HCT116 (cell line): ENCODE measurements at regions not wholly inside any gene's neighbourhood (a gene's known extent, or its start where the extent isn't known, plus 50 kb on each side); places are given as distances from the start of the nearest gene placed in this dataset.

Experiments used
- ATAC-seq: fragments of 200-7000 bp; cut with Tn5 transposase; 2 replicates; pipeline ENCODE4 v1.9.1; 2020; ENCODE audit warnings: mild to moderate bottlenecking, moderate library complexity
- BruUV-seq: library from RNA; stranded (reverse); fragments of 400-500 nt; replicated peaks from 2 replicates; lab custom pipeline; 2021; lab: Mats Ljungman, UMichigan
- CTCF ChIA-PET: fragments of 300-600 bp; sonication (Branson Sonifier 250); formaldehyde crosslinking; loops from one replicate; lab custom pipeline; 2021; ENCODE audit warnings: antibody characterized with exemption; lab: Charles Lee
- POLR2A ChIA-PET: fragments of 300-600, 350-600 bp; sonication (Branson Sonifier 250); formaldehyde crosslinking; loops from one replicate; lab custom pipeline; 2021; ENCODE audit warnings: antibody characterized with exemption; lab: Charles Lee
- RAD21 ChIA-PET, 2 experiments: fragments of 300-600 bp; sonication (Branson Sonifier 250); formaldehyde crosslinking; loops; one replicate each; lab custom pipeline; 2023; ENCODE audit warnings: low total read pairs in 2 of 2; ENCODE audit not compliant: uncharacterized antibody in 2 of 2, unreplicated experiment in 2 of 2, low non-redundant PET in 1 of 2; lab: Charles Lee
- DNase-seq: peaks from one replicate; pipeline ENCODE4 v3.0.0-alpha.2; 2010; ENCODE audit warnings: low read depth, low spot score
- H2AFZ ChIP-seq: fragments of 200-600 bp; shearing (Covaris generic), sonication (generic); 2 replicates; pipeline ENCODE4 v1.6.1; 2017; ENCODE audit warnings: low read depth, mixed run types, mixed read lengths, antibody characterized with exemption, low read length; ENCODE audit not compliant: poor library complexity, severe bottlenecking
- H3K27ac ChIP-seq: 2 replicates; pipeline ENCODE4 v1.5.1; 2012; ENCODE audit warnings: low read depth, low read length
- H3K27me3 ChIP-seq: fragments of 200-600 bp; sonication (generic); 2 replicates; pipeline ENCODE4 v1.6.1; 2016; ENCODE audit warnings: mixed run types, low read length, mixed read lengths; ENCODE audit not compliant: insufficient read depth
- H3K36me3 ChIP-seq, 2 experiments: fragments of 200-500 bp in 1 of 2; fragments of 200-600 bp in 1 of 2; sonication (Bioruptor generic) in 1 of 2; sonication (generic) in 1 of 2; 2 replicates each; pipeline versions ENCODE4 v1.5.1 to v1.6.1; 2014 to 2016; ENCODE audit warnings: low read length in 2 of 2, inconsistent platforms in 1 of 2, mixed read lengths in 1 of 2, mixed run types in 1 of 2; ENCODE audit not compliant: insufficient read depth in 2 of 2, control insufficient read depth in 1 of 2
- H3K4me1 ChIP-seq, 2 experiments: fragments of 200-600 bp in 1 of 2; sonication (generic) in 1 of 2; 2 replicates each; pipeline versions ENCODE4 v1.5.1 to v1.6.1; 2012 to 2017; ENCODE audit warnings: low read length in 2 of 2, inconsistent platforms in 1 of 2, mild to moderate bottlenecking in 1 of 2, mixed read lengths in 1 of 2, mixed run types in 1 of 2, moderate library complexity in 1 of 2; ENCODE audit not compliant: insufficient read depth in 2 of 2, control insufficient read depth in 1 of 2
- H3K4me2 ChIP-seq: fragments of 200-600 bp; sonication (generic); 2 replicates; pipeline ENCODE4 v1.6.1; 2017; ENCODE audit warnings: mixed run types, low read length, mixed read lengths
- H3K4me3 ChIP-seq, 2 experiments: fragments of 200-600 bp in 1 of 2; sonication (generic) in 1 of 2; replicated peaks in 1 of 2; 2 replicates each; pipeline ENCODE4 v1.5.1; 2011 to 2016; ENCODE audit warnings: low read length in 2 of 2, control low read depth in 1 of 2, low read depth in 1 of 2, mild to moderate bottlenecking in 1 of 2, mixed read lengths in 1 of 2, mixed run types in 1 of 2
- H3K79me2 ChIP-seq: fragments of 200-600 bp; sonication (generic); 2 replicates; pipeline ENCODE4 v1.6.1; 2017; ENCODE audit warnings: mild to moderate bottlenecking, mixed run types, low read length, moderate library complexity, mixed read lengths; ENCODE audit not compliant: insufficient read depth
- H3K9ac ChIP-seq: fragments of 200-600 bp; sonication (generic); 2 replicates; pipeline ENCODE4 v1.6.1; 2016; ENCODE audit warnings: low read length, mixed read lengths
- H3K9me2 ChIP-seq: fragments of 200-600 bp; sonication (generic), shearing (Covaris generic); 2 replicates; pipeline ENCODE4 v1.6.1; 2017; ENCODE audit warnings: mixed run types, mild to moderate bottlenecking, moderate library complexity; ENCODE audit not compliant: insufficient read depth
- H3K9me3 ChIP-seq, 2 experiments: fragments of 200-500 bp in 1 of 2; fragments of 200-600 bp in 1 of 2; sonication (Bioruptor generic) in 1 of 2; sonication (generic) in 1 of 2; 2 replicates each; pipeline ENCODE4 v1.6.1; 2014 to 2017; ENCODE audit warnings: low read length in 2 of 2, mixed read lengths in 2 of 2, inconsistent platforms in 1 of 2, low read depth in 1 of 2, mild to moderate bottlenecking in 1 of 2, mixed run types in 1 of 2, moderate library complexity in 1 of 2; ENCODE audit not compliant: control insufficient read depth in 1 of 2, insufficient read depth in 1 of 2
- H4K20me1 ChIP-seq: fragments of 200-600 bp; sonication (generic), shearing (Covaris generic); 2 replicates; pipeline ENCODE4 v1.6.1; 2017; ENCODE audit warnings: mixed run types, mild to moderate bottlenecking, moderate library complexity; ENCODE audit not compliant: insufficient read depth
- ATF3 ChIP-seq: IDR thresholded peaks from 2 replicates; pipeline ENCODE4 v1.6.1; 2012
- CBX3 ChIP-seq: IDR thresholded peaks from 2 replicates; pipeline ENCODE4 v1.6.1; 2012; ENCODE audit warnings: low read depth
- EGR1 ChIP-seq: IDR thresholded peaks from 2 replicates; pipeline ENCODE4 v1.6.1; 2012; ENCODE audit warnings: low read depth
- ELF1 ChIP-seq: IDR thresholded peaks from 2 replicates; pipeline ENCODE4 v1.6.1; 2012; ENCODE audit warnings: low read depth, borderline replicate concordance
- EZH2 ChIP-seq: fragments of 200-600 bp; sonication (generic); IDR thresholded peaks from 2 replicates; pipeline ENCODE4 v1.6.1; 2017; ENCODE audit warnings: antibody characterized with exemption, mixed run types
- FOSL1 ChIP-seq: IDR thresholded peaks from 2 replicates; pipeline ENCODE4 v1.6.1; 2012; ENCODE audit warnings: low read depth
- MAX ChIP-seq: IDR thresholded peaks from 2 replicates; pipeline ENCODE4 v1.6.1; 2012
- POLR2A ChIP-seq: IDR thresholded peaks from 2 replicates; pipeline ENCODE4 v1.7.0; 2011; ENCODE audit warnings: borderline replicate concordance; ENCODE audit not compliant: insufficient read depth, insufficient read length; ENCODE audit errors: extremely low read depth
- POLR2AphosphoS5 ChIP-seq: IDR thresholded peaks from 2 replicates; pipeline ENCODE4 v1.6.1; 2011; ENCODE audit warnings: mild to moderate bottlenecking, low read depth, low read length, moderate library complexity
- SP1 ChIP-seq: IDR thresholded peaks from 2 replicates; pipeline ENCODE4 v1.6.1; 2012; ENCODE audit warnings: low read depth
- TCF7L2 ChIP-seq: IDR thresholded peaks from 2 replicates; pipeline ENCODE4 v1.7.0; 2011; ENCODE audit warnings: borderline replicate concordance, inconsistent platforms; ENCODE audit not compliant: insufficient read depth, insufficient read length; ENCODE audit errors: extremely low read depth
- YY1 ChIP-seq: IDR thresholded peaks from 2 replicates; pipeline ENCODE4 v1.6.1; 2011; ENCODE audit warnings: low read length, low read depth, moderate library complexity, mild to moderate bottlenecking; ENCODE audit not compliant: insufficient replicate concordance; ENCODE audit errors: extremely low read depth
- ZBTB33 ChIP-seq: IDR thresholded peaks from 2 replicates; pipeline ENCODE4 v1.6.1; 2011; ENCODE audit warnings: mild to moderate bottlenecking, low read length, moderate library complexity; ENCODE audit not compliant: insufficient replicate concordance; ENCODE audit errors: extremely low read depth
- intact Hi-C: fragments of 100-400 bp; cut with micrococcal nuclease; formaldehyde crosslinking; loops from 2 replicates; pipeline ENCODE4 v1.10.0; 2022

GRCh38 chr2:125942585-125943424 lies 713.2 kb upstream of the GYPC start (continued):
- TF ChIP-seq YY1: no peak

GRCh38 chr2:125959047-125959446 lies 696.9 kb upstream of the GYPC start:
- RAD21 ChIA-PET: no interaction called here
- TF ChIP-seq POLR2AphosphoS5: no peak
- TF ChIP-seq TCF7L2: no peak
- Histone ChIP-seq H3K4me1 (no peaks in the 10 kb centered on the region), H3K4me2 (no peak overlapping the region), H3K9ac (no peak overlapping the region), H3K4me3 (no peak overlapping the region), H3K27ac (no peak overlapping the region), H3K9me2 (no peaks in the 10 kb centered on the region), H3K27me3 (no peaks in the 10 kb centered on the region), H3K36me3 (no peaks in the 10 kb centered on the region), H3K79me2 (no peaks in the 10 kb centered on the region), H2AFZ (no peak overlapping the region), H3K9me3 (peaks cover 4 to 24% of the 10 kb centered on the region in 2 experiments; a peak in 2 of 4 replicates), H4K20me1 (no peaks in the 10 kb centered on the region)
- CTCF ChIA-PET: no interaction called here
- ATAC-seq (no peak), DNase-seq (no peak)
- POLR2A ChIA-PET: no interaction called here
- no TSS peak for BruUV-seq
- intact Hi-C loops: no loop called here

GRCh38 chr2:125961739-125962138 lies 694.2 kb upstream of the GYPC start:
- H3K9me3 ChIP-seq: peaks cover 4 to 23% of the 10 kb centered on the region in 2 experiments; a peak in 2 of 4 replicates
- no peak overlapping the region for H3K4me3 ChIP-seq
- H4K20me1 ChIP-seq: no peaks in the 10 kb centered on the region
- no peak overlapping the region for H3K4me2 ChIP-seq
- DNase-seq (no peak), ATAC-seq (no peak)
- POLR2A ChIA-PET: no interaction called here
- H2AFZ ChIP-seq: no peak overlapping the region
- no peaks in the 10 kb centered on the region for H3K79me2 ChIP-seq
- no peaks in the 10 kb centered on the region for H3K36me3 ChIP-seq
- RAD21 ChIA-PET: no interaction called here
- CTCF ChIA-PET: no interaction called here
- no peaks in the 10 kb centered on the region for H3K9me2 ChIP-seq
- intact Hi-C loops: no loop called here
- H3K4me1 ChIP-seq: no peaks in the 10 kb centered on the region
- no peak overlapping the region for H3K9ac ChIP-seq
- H3K27me3 ChIP-seq: no peaks in the 10 kb centered on the region
- no peak overlapping the region for H3K27ac ChIP-seq
- no TSS peak for BruUV-seq
- TF ChIP-seq YY1 (no peak), ELF1 (no peak), CBX3 (no peak), POLR2A (no peak), MAX (no peak), ZBTB33 (no peak), EGR1 (no peak), SP1 (no peak), ATF3 (no peak), FOSL1 (no peak), EZH2 (no peak), POLR2AphosphoS5 (no peak)
